ENCODE measurements at regions not wholly inside any gene's neighbourhood (a gene's known extent, or its start where the extent isn't known, plus 50 kb on each side); places are given as distances from the start of the nearest gene placed in this dataset.

DNA sequence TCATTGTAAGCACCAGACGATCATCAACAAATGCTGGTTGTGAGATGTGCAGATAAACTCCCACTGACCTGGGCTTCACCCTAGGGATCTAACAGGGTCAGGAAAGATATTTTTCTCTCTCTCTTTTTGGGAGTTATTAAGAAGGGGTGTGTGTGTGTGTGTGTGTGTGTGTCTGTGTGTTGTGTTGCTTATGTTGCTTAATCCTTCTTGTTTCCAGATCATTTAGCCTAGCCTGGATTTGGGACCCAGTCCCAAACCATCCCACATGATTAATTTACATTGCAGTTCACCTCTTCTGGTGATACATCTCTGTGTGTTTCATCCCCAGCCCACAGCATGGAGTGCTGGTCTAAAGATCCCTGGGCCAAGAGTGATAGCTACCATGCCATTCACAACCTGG, 122.8 kb upstream of the IPO9 start:
- Histone ChIP-seq H3K36me3 (ENCODE audit: control insufficient read depth, insufficient read depth, low read length) (no peaks in the 10 kb centered on the region), H3K4me3 (ENCODE audit: low read depth, low read length) (no peak overlapping the region), H3K27me3 (ENCODE audit: control insufficient read depth, insufficient read depth, low read length) (no peaks in the 10 kb centered on the region)
- TF ChIP-seq, protein P1, sequence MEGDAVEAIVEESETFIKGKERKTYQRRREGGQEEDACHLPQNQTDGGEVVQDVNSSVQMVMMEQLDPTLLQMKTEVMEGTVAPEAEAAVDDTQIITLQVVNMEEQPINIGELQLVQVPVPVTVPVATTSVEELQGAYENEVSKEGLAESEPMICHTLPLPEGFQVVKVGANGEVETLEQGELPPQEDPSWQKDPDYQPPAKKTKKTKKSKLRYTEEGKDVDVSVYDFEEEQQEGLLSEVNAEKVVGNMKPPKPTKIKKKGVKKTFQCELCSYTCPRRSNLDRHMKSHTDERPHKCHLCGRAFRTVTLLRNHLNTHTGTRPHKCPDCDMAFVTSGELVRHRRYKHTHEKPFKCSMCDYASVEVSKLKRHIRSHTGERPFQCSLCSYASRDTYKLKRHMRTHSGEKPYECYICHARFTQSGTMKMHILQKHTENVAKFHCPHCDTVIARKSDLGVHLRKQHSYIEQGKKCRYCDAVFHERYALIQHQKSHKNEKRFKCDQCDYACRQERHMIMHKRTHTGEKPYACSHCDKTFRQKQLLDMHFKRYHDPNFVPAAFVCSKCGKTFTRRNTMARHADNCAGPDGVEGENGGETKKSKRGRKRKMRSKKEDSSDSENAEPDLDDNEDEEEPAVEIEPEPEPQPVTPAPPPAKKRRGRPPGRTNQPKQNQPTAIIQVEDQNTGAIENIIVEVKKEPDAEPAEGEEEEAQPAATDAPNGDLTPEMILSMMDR (IDR thresholded peaks at IDR 0.05; ENCODE audit: insufficient read depth, low read length, severe bottlenecking): no peak
- no peak for FAIRE-seq
- DNase-seq (ENCODE audit: low read depth): no peak

DNA sequence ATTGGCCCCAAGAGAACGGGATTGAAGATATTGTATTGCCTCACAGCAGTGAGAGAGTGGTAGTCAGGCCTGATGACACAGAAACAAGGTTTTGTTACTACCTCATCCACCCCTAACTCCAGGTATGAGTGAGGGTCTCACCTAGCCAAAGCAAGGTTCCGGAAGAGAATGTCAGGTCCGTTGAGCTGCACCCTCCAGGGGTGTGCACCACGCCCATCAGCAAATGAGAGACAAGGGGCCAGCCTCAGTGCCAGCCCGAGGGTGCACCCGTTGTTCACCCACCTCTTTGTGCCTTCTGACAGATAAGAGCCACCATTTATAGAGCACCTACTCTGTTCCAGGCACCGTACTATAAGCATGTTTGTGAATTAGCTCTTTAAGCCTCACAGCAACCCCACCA, 121.9 kb upstream of the IPO9 start:
- FAIRE-seq (no peak), DNase-seq (ENCODE audit: low read depth) (no peak)
- Histone ChIP-seq H3K4me3 (ENCODE audit: low read depth, low read length) (no peak overlapping the region), H3K27me3 (ENCODE audit: control insufficient read depth, insufficient read depth, low read length) (no peaks in the 10 kb centered on the region), H3K36me3 (ENCODE audit: control insufficient read depth, insufficient read depth, low read length) (no peaks in the 10 kb centered on the region)
- TF ChIP-seq, protein P1 (IDR thresholded peaks at IDR 0.05; ENCODE audit: insufficient read depth, low read length, severe bottlenecking): no peak

DNA sequence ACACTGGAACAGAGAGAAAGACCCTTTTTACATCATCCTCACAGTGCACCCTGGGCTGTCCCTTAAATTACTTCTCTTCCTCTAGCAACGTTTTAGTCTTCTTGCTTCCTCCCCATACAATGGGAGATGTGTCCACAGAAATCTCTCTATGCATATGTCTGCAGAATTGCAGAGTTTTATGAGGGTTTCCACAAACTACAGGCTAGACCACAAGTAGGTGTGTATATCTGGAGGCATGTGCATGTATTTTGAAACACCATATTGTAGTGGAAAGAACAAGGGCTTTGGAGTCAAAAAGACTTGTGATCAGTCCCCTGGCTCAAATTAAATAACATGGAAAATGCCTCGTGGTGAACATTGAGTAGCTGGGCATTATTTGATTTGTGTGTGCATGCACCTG, 121.3 kb upstream of the IPO9 start:
- TF ChIP-seq, protein P1 (IDR thresholded peaks at IDR 0.05; ENCODE audit: insufficient read depth, low read length, severe bottlenecking): no peak
- Histone ChIP-seq H3K4me3 (ENCODE audit: low read depth, low read length) (no peak overlapping the region), H3K27me3 (ENCODE audit: control insufficient read depth, insufficient read depth, low read length) (no peaks in the 10 kb centered on the region), H3K36me3 (ENCODE audit: control insufficient read depth, insufficient read depth, low read length) (no peaks in the 10 kb centered on the region)
- DNase-seq (ENCODE audit: low read depth) (no peak), FAIRE-seq (no peak)

DNA sequence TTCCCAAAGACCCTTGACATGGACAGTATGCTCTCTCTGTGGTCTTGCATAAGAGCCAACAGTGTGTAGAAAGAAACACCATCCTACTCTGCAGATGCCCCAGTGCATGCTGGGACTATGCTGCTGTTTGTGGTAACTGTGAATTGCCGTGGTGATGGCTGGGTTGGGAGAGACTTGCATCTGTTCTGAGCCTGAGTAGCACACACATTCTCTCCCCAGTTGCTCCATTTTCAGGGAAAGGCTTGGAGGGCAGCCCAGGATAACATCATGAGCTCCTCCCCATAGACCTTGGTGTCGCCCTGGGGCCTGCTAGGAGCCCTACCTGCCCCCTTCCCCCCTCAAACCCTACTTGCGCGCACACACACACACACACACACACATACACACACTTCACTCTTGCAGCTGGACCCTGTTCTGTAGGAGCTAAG, 120.9 kb upstream of the IPO9 start:
- no peaks in the 10 kb centered on the region for H3K36me3 ChIP-seq (ENCODE audit: control insufficient read depth, insufficient read depth, low read length)
- no peak overlapping the region for H3K4me3 ChIP-seq (ENCODE audit: low read depth, low read length)
- DNase-seq (ENCODE audit: low read depth): no peak
- FAIRE-seq: no peak
- TF ChIP-seq, protein P1 (IDR thresholded peaks at IDR 0.05; ENCODE audit: insufficient read depth, low read length, severe bottlenecking): no peak
- H3K27me3 ChIP-seq (ENCODE audit: control insufficient read depth, insufficient read depth, low read length): no peaks in the 10 kb centered on the region

DNA sequence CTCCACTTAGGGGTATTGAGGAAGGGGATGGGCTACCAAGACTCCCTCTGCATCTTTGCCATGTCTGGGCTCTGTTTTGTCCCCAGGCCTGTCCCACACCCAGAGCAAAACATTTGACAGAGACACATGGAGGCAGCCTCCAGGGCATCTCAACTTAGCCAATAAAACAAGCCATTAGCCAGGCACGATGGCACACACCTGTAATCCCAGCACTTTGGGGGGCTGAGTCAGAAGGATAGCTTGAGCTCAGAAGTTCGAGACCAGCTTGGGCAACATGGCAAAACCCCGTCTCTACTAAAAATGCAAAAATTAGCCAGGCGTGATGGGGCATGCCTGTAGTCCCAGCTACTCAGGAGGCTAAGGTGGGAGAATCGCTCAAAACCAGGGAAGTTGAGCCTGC, 120.3 kb upstream of the IPO9 start:
- H3K4me3 ChIP-seq (ENCODE audit: low read depth, low read length): no peak overlapping the region
- no peaks in the 10 kb centered on the region for H3K27me3 ChIP-seq (ENCODE audit: control insufficient read depth, insufficient read depth, low read length)
- no peak for DNase-seq (ENCODE audit: low read depth)
- TF ChIP-seq, protein P1 (IDR thresholded peaks at IDR 0.05; ENCODE audit: insufficient read depth, low read length, severe bottlenecking): no peak
- FAIRE-seq: no peak
- H3K36me3 ChIP-seq (ENCODE audit: control insufficient read depth, insufficient read depth, low read length): no peaks in the 10 kb centered on the region

DNA sequence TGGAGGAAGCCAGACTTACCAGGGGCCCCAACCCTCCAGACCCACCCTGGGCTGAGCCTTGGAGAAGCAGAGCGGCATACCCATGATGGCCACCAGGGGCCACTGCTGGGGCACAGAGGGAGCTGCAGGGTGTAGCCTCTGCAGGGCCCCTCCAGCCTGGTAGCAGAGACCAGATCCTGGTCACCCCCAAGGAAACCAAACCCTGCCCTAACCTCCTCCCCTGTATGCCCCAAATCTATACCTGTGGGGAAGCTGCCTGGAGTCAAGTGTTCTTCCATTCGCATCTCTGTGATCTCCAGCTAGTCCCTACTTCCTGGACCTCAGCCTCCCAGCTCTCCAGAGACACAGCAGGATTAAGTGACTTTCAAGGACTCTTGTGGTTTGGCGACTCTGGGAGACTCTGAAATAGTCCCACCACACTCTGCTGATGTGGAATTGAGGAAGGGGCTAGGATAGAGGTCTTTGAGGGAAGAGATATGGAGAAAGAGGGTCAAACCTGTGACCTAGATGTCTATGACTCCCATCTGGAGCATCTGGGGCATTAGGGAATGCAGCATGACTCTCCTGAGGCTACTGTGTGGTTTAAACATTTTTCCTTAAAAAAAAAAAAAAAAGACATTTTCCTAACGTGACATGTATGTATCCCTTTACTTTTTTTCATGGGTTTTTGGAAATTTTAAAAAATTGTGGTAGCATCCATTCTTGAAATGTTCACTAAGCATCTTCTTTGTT, 119.2 kb upstream of the IPO9 start:
- H3K4me3 ChIP-seq (ENCODE audit: low read depth, low read length): no peak overlapping the region
- no peaks in the 10 kb centered on the region for H3K27me3 ChIP-seq (ENCODE audit: control insufficient read depth, insufficient read depth, low read length)
- TF ChIP-seq, protein P1 (IDR thresholded peaks at IDR 0.05; ENCODE audit: insufficient read depth, low read length, severe bottlenecking): peak; percentile 98
- no peaks in the 10 kb centered on the region for H3K36me3 ChIP-seq (ENCODE audit: control insufficient read depth, insufficient read depth, low read length)
- peak; percentile 46 for DNase-seq (ENCODE audit: low read depth)
- no peak for FAIRE-seq
